RKO (cell line): ENCODE measurements at regions not wholly inside any gene's neighbourhood (a gene's known extent, or its start where the extent isn't known, plus 50 kb on each side); places are given as distances from the start of the nearest gene placed in this dataset.
A peak's percentile ranks its signal among the peaks of the same experiment; 100 is the strongest.

ENCODE experiments used
- DNase-seq: peaks from one replicate; pipeline ENCODE4 v3.0.0-alpha.2; 2016; ENCODE audit warnings: low spot score

- peak; percentile 86 for DNase-seq
Measured at GRCh38 chr6:113464960-113465359, 392.2 kb upstream of the MARCKS start.

GRCh38 chr6:113466526-113466925 is 390.6 kb upstream of the MARCKS start:
- DNase-seq = no peak

- no peak for DNase-seq
Measured at GRCh38 chr6:113475392-113475791, 381.8 kb upstream of the MARCKS start.

DNA sequence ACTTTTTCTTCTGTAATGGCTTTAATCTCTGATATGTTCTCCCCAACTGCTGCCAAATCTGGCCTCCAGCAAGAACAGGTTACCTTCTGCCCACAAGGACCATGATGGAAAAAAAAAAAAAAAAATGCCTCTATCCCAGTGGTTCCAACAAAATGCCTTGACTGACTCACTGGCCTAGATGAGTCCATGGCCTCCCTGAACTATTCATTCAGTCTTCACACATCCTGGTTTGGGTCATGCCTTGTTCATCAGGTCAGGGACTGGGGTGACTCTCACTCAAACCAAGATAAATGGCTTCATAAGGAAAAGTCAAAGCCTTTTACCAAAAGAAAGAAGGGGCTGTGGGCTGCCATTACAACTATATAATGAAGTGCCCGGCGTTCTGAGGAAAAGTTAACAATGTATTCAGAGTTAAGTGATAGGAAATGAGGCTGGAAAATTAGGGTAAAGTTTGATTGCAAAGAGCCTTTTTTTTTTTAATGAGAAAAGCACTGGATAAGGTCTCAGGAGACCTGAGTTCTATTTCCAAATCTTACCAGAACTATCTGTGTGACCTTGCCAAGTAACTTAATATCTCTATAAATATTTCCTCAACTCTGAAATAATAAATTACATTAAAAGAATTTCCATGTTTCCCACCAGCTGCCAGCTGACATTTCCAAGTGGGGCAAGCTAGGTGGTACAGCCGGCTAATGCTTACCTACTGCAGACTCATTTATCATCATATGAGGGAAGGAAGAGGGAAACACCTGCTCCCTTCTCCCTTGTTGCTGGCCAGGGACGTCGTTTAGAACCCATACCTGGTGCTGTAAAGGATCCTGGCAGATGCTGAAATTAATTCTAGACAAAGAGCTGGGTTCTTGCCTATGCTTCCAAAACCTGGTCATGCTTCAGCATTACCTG is 380.0 kb upstream of the MARCKS start:
- DNase-seq = peak; percentile 60

DNA sequence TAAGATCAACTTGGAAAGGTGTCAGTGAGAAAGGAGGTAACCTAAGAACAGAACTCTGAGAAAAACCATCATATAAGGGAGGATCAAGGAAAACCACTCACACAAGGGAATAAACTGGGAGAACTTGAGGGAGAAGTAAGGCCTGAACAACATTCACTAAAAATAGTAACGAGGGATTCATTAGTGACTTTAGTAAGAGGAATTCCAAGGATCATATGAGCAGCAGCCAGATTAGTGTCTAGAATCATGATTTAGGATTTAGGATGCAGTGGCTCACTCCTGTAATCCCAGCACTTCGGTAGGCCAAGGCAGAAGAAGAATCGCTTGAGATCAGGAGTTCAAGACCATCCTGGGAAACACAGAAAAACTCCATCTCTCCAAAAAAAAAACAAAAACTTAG is 376.5 kb upstream of the MARCKS start:
- DNase-seq = no peak

- no peak for DNase-seq
Measured at GRCh38 chr6:113481458-113481857, 375.7 kb upstream of the MARCKS start.

- DNase-seq = no peak
Measured at GRCh38 chr6:113481910-113482309, 375.2 kb upstream of the MARCKS start.

DNA sequence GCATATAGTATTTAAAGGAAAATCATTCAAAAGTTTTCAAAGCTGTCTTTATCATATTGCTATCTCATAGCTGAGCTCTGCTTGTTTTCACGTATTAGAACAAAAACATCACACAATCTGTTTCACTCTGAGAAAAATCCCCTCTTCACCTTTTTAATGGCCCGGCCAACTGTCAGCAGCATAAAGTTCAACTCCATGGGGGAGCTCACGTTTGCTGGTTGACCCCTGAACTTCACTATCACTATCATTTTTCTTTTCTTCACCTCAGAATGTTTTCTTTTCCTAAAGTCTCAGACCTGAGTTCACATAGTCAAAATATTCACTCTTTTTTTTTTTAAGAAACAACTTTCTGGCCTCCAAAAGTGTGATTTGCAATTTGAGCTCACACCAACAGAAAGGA is 374.4 kb upstream of the MARCKS start:
- DNase-seq = no peak

DNA sequence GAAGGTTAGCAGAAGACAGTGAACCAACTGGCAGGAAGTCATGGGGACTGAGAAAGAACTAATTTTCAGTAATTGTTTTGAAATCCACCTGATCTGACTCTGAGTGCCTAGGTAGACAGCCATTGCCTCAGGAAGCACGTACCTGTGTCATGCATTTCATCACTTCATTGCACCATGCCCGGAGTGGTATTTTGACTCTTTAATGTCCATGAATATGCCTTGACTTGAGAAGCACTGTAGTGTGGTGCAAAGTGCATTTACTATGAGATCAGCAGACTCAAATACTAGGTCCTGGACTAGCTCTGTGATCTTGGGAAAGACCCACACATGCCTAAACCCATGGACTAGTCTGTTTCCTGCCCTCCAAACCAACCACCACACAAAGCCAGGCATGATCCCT is 370.9 kb upstream of the MARCKS start:
- no peak for DNase-seq

- DNase-seq = no peak
Measured at GRCh38 chr6:113487489-113488058, 369.6 kb upstream of the MARCKS start.

DNA sequence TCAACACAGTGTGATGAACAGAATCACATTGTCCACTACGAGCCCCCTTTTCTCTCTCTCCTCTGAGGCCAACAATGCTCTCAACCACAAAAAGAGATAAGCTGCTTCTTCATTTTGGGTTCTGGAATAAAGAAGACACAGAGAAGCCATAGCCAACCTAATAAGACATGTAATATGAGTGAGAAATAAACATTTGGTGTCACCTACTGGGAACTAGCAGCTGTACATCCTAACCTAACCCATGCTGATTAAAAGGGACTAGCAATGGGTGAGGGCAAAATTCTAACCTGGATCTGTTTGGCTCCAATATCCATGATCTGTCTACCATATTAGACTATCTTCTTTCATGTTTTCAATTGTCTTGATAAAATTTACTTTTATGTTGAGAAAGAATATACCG is 369.1 kb upstream of the MARCKS start:
- DNase-seq = no peak

- DNase-seq = no peak
Measured at GRCh38 chr6:113488812-113489685, 368.1 kb upstream of the MARCKS start.

GRCh38 chr6:113489952-113490746 is 367.0 kb upstream of the MARCKS start:
- no peak for DNase-seq

DNA sequence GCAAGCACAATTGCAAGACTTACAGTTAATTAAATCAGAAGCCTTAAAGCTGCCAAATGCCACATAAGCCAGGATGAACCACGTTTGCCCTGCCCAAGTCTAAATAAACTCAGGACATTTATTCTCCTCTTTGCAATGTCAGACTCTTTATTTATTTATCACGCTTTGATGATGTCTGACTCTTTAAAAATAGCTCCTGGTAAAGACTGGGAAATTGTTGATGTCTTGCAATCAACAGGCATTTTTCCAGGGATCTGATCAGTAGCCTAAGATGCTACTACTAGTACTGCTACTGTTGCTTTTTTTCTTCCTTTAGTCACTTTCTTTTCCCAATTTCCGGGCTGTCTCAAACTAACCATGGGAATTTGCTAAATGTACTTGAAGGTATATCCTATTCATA is 365.8 kb upstream of the MARCKS start:
- no peak for DNase-seq

DNA sequence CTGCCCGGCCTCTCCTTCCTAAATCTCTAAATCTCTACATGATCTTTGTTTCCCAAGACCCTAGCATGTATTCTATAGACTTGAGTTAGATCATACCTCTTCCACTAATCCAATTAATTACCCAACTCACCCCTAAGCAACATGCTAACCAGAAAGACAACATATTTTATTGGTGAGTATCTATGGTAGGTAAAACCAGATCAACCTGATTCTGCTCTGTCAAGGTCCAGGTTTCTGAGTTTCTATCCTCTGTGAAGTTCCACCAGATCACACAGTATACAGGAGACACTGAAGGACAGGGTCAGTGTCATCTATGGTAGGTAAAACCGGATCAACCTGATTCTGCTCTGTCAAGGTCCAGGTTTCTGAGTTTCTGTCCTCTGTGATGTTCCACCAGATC is 363.2 kb upstream of the MARCKS start:
- DNase-seq = no peak

- DNase-seq = peak; percentile 89
Measured at GRCh38 chr6:113495521-113495920, 361.6 kb upstream of the MARCKS start.

DNA sequence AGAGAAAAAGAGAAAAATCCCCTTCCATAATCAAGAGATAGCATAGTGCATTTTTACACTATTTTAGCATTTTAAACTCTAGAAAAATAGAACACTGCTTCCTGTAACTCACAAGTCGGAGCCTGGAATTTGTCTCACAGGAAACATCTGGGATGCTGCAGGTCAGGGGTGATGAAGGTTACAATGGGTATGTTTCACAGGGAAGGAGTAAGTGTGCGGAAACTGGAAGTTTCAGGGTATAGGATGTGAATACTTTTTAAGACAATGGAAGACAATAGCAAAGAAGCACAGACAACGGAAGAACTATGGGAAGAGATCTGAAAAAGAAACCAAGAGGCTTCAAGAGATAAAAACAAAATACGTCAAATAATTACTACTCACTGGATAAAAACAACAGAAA is 361.0 kb upstream of the MARCKS start:
- no peak for DNase-seq

DNA sequence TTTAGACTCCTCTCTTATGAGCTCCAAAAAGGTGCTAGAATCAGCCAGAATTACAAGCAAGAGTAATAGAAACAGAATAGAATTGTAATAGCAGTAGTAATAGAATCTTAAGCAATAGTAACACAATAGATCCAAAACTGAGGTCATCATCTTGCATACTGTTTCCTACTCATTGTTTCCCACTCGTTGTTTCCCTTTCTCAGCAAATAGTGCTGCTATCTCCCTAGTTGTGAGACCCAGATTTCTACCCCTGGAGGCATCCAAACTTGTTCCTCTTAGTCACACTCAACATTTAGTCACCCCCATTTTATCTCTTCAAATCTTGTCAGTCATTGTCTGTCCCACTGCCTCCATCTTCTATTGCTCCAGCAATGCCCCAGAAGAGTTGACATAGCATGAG is 356.9 kb upstream of the MARCKS start:
- DNase-seq = no peak

DNA sequence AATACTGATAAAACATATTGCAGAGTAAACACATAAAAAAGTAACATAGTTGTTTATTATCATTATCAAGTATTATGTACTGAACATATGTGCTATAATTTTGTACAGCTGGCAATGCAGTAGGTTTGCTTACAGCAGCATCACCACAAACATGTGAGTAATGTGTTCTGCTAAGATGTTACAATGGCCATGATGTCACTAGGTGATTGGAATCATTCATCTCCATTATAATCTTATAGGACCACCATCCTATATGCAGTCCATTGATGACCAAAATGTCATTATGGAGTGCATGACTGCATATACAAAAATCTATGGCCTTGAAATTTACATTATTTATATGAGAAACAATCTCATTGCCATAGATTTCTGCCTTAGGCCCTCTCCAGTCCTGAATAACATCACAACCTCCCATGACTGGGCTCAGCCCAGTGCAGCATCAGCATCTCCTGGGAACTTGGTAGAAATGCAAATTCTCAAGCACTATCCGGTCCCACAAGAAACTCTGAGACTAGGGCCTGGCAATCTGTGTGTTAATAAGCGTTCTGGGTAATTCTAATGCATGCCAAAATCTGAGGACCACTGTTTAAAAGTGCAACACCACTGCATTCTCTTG is 352.0 kb upstream of the MARCKS start:
- no peak for DNase-seq

GRCh38 chr6:113508249-113508648 is 348.9 kb upstream of the MARCKS start:
- DNase-seq = no peak

DNA sequence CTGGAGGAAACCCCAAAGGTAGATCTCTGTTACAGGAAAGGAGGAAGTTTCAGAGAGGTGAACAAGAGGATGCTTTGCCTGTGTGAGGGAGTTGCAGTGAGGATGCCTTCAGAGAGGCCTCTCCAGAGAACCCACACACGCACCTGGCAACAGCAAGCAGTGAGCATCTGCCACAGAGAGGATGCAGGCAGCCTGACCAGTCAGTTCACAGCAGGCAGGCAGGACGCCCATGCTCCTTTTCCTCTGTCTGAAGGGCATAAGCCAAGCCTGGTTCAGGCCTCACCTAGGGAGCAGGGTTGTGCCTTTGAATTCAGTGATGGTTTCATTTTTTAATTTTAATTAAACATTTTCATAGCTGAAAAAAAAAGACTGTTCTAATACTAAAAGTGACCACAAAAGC is 346.0 kb upstream of the MARCKS start:
- no peak for DNase-seq

DNA sequence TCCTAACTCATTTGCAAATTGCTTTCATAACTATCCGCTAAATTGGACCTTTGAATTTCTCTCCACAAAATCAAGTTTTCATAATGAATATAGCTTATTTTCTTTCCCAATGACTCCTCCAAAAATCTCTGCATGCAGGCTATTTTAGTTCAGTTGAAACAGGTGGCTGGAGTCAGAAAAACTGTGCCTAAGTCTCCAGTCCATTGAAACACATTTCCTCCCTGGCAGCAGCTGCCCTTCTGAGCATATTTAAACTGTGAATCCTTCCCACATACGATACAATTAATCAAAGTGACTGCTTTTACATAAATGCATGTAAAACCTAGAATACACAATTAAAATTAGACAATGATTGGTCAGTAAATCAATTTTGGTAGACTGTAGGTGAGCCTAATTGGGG is 344.6 kb upstream of the MARCKS start:
- no peak for DNase-seq
